Uterus (tissue), 3 donors: ENCODE measurements at regions not wholly inside any gene's neighbourhood (a gene's known extent, or its start where the extent isn't known, plus 50 kb on each side); places are given as distances from the start of the nearest gene placed in this dataset.
"Not testable (repeated sequence)": the region's sequence is repeated elsewhere in the genome, so short reads cannot be mapped to it uniquely, and the experiment has no call there.

ENCODE experiments used
- DNase-seq, 2 donors: peaks; one replicate each; pipeline ENCODE4 v3.0.0-alpha.2; 2019 to 2020
- H3K27ac ChIP-seq, 2 donors: fragments of 200-600 bp; sonication (generic); 1 replicate in 1 of 2; 2 replicates in 1 of 2; pipeline ENCODE4 v1.5.1; 2016 to 2018
- H3K27me3 ChIP-seq, 2 donors: fragments of 200-600 bp; sonication (generic); one replicate each; pipeline ENCODE4 v1.5.1; 2018 to 2019; ENCODE audit warnings: control low read depth in 1 of 2
- H3K36me3 ChIP-seq, 2 donors: fragments of 200-600 bp; sonication (generic); one replicate each; pipeline ENCODE4 v1.5.1; 2019; ENCODE audit warnings: control low read depth in 1 of 2
- H3K4me1 ChIP-seq, 2 donors: fragments of 200-600 bp; sonication (generic); one replicate each; pipeline ENCODE4 v1.5.1; 2018 to 2019; ENCODE audit warnings: control low read depth in 1 of 2
- H3K4me3 ChIP-seq, 2 donors: fragments of 200-600 bp; sonication (generic); 1 replicate in 1 of 2; 2 replicates in 1 of 2; pipeline ENCODE4 v1.5.1; 2018 to 2019; ENCODE audit warnings: mild to moderate bottlenecking in 1 of 2
- H3K9me3 ChIP-seq, 2 donors: fragments of 200-600 bp; sonication (generic); one replicate each; pipeline ENCODE4 v1.5.1; 2019; ENCODE audit warnings: control low read depth in 1 of 2
- CTCF ChIP-seq, 4 experiments: fragments of 200-600 bp in 2 of 4; fragments of 450-650 bp in 2 of 4; sonication (generic) in 2 of 4; IDR thresholded peaks; one replicate each; pipeline ENCODE4 v1.5.1; 2016 to 2019; ENCODE audit warnings: antibody characterized with exemption in 4 of 4, mild to moderate bottlenecking in 2 of 4, moderate library complexity in 1 of 4
- POLR2A ChIP-seq, 2 donors: fragments of 450-650 bp; IDR thresholded peaks; one replicate each; pipeline ENCODE4 v1.6.1; 2016; ENCODE audit warnings: antibody characterized with exemption in 2 of 2, mild to moderate bottlenecking in 1 of 2, moderate library complexity in 1 of 2
- intact Hi-C: fragments of 100-400 bp; cut with DNase I; formaldehyde crosslinking; loops from one replicate; pipeline ENCODE4 v1.15.1; 2023; ENCODE audit warnings: low total_unique reads
- donor health status: DM: yes; HTN: yes; CAD: no.

GRCh38 chr1:14281412-14281811 lies 317.1 kb upstream of the KAZN start:
- TF ChIP-seq CTCF (IDR thresholded peaks at IDR 0.05) = no peak
- TF ChIP-seq POLR2A (IDR thresholded peaks at IDR 0.05) = no peak
- intact Hi-C loops = no loop called here
- no peak overlapping the region for H3K4me3 ChIP-seq
- no peaks in the 10 kb centered on the region for H3K27me3 ChIP-seq
- no peaks in the 10 kb centered on the region for H3K4me1 ChIP-seq
- no peaks in the 10 kb centered on the region for H3K36me3 ChIP-seq
- H3K27ac ChIP-seq = no peak overlapping the region
- DNase-seq = no peak
- H3K9me3 ChIP-seq = no peaks in the 10 kb centered on the region

- Histone ChIP-seq H3K27ac (no peak overlapping the region), H3K27me3 (no peaks in the 10 kb centered on the region), H3K4me1 (no peaks in the 10 kb centered on the region), H3K9me3 (no peaks in the 10 kb centered on the region), H3K36me3 (no peaks in the 10 kb centered on the region), H3K4me3 (no peak overlapping the region)
- no peak for DNase-seq
- no peak for TF ChIP-seq POLR2A (IDR thresholded peaks at IDR 0.05)
- no peak for TF ChIP-seq CTCF (IDR thresholded peaks at IDR 0.05)
- intact Hi-C loops = no loop called here
Observed at GRCh38 chr1:14282707-14283106, 315.8 kb upstream of the KAZN start.

GRCh38 chr1:14285238-14285637 lies 313.2 kb upstream of the KAZN start:
- no peak for DNase-seq
- Histone ChIP-seq H3K4me3 (no peak overlapping the region), H3K27me3 (no peaks in the 10 kb centered on the region), H3K27ac (no peak overlapping the region), H3K9me3 (no peaks in the 10 kb centered on the region), H3K36me3 (no peaks in the 10 kb centered on the region), H3K4me1 (no peaks in the 10 kb centered on the region)
- intact Hi-C loops = no loop called here
- no peak for TF ChIP-seq POLR2A (IDR thresholded peaks at IDR 0.05)
- no peak for TF ChIP-seq CTCF (IDR thresholded peaks at IDR 0.05)

- H3K36me3 ChIP-seq, intact Hi-C loops, H3K9me3 ChIP-seq, H3K27me3 ChIP-seq, DNase-seq, H3K4me3 ChIP-seq, H3K27ac ChIP-seq, H3K4me1 ChIP-seq: not testable (repeated sequence)
Observed at GRCh38 chr1:14291182-14291581, 307.3 kb upstream of the KAZN start.

GRCh38 chr1:14292520-14292919 lies 306.0 kb upstream of the KAZN start:
- Histone ChIP-seq H3K27ac (no peak overlapping the region), H3K36me3 (no peaks in the 10 kb centered on the region), H3K27me3 (no peaks in the 10 kb centered on the region), H3K4me1 (no peaks in the 10 kb centered on the region), H3K9me3 (no peaks in the 10 kb centered on the region), H3K4me3 (no peak overlapping the region)
- intact Hi-C loops = no loop called here
- DNase-seq = no peak
- no peak for TF ChIP-seq CTCF (IDR thresholded peaks at IDR 0.05)
- TF ChIP-seq POLR2A (IDR thresholded peaks at IDR 0.05) = no peak

GRCh38 chr1:14294006-14294405 lies 304.5 kb upstream of the KAZN start:
- Histone ChIP-seq H3K4me1 (no peaks in the 10 kb centered on the region), H3K4me3 (no peak overlapping the region), H3K27me3 (no peaks in the 10 kb centered on the region), H3K36me3 (no peaks in the 10 kb centered on the region), H3K9me3 (no peaks in the 10 kb centered on the region), H3K27ac (no peak overlapping the region)
- intact Hi-C loops = no loop called here
- no peak for DNase-seq
- TF ChIP-seq POLR2A (IDR thresholded peaks at IDR 0.05) (no peak), CTCF (IDR thresholded peaks at IDR 0.05) (no peak)
